ENCODE measurements at regions not wholly inside any gene's neighbourhood (a gene's known extent, or its start where the extent isn't known, plus 50 kb on each side); places are given as distances from the start of the nearest gene placed in this dataset.

GRCh38 chr19:33963514-33963913, 166.8 kb downstream of the KCTD15 start:
- no peak for DNase-seq (ENCODE audit: low read depth in 1 of 2, low spot score in 1 of 2)
- no peak for TF ChIP-seq JUND (IDR thresholded peaks at IDR 0.05; ENCODE audit: low read depth)
- in situ Hi-C loops (cut with HindIII; ENCODE audit: low pct_unique_long_range_greater_than_20kb, low sequenced_read_pairs), result no loop called here

- DNase-seq (ENCODE audit: low read depth in 1 of 2, low spot score in 1 of 2), result no peak
- in situ Hi-C loops (cut with HindIII; ENCODE audit: low pct_unique_long_range_greater_than_20kb, low sequenced_read_pairs), result no loop called here
- no peak for TF ChIP-seq JUND (IDR thresholded peaks at IDR 0.05; ENCODE audit: low read depth)
Measured at GRCh38 chr19:33971073-33971472, 174.4 kb downstream of the KCTD15 start.

GRCh38 chr19:33977756-33978685, 181.4 kb downstream of the KCTD15 start:
- DNase-seq (ENCODE audit: low read depth in 1 of 2, low spot score in 1 of 2), result no peak
- TF ChIP-seq JUND (IDR thresholded peaks at IDR 0.05; ENCODE audit: low read depth), result no peak
- in situ Hi-C loops (cut with HindIII; ENCODE audit: low pct_unique_long_range_greater_than_20kb, low sequenced_read_pairs), result no loop called here

- no peak for TF ChIP-seq JUND (IDR thresholded peaks at IDR 0.05; ENCODE audit: low read depth)
- in situ Hi-C loops (cut with HindIII; ENCODE audit: low pct_unique_long_range_greater_than_20kb, low sequenced_read_pairs), result no loop called here
- DNase-seq (ENCODE audit: low read depth in 1 of 2, low spot score in 1 of 2), result no peak
Measured at GRCh38 chr19:33982706-33983105, 186.0 kb downstream of the KCTD15 start.

- in situ Hi-C loops (cut with HindIII; ENCODE audit: low pct_unique_long_range_greater_than_20kb, low sequenced_read_pairs), result no loop called here
- no peak for TF ChIP-seq JUND (IDR thresholded peaks at IDR 0.05; ENCODE audit: low read depth)
- no peak for DNase-seq (ENCODE audit: low read depth in 1 of 2, low spot score in 1 of 2)
Measured at GRCh38 chr19:33988601-33989000, 183.7 kb upstream of the LSM14A start.

- in situ Hi-C loops (cut with HindIII; ENCODE audit: low pct_unique_long_range_greater_than_20kb, low sequenced_read_pairs), result no loop called here
Measured at GRCh38 chr19:33997690-33998089, 174.6 kb upstream of the LSM14A start.

GRCh38 chr19:33998302-33998701, 174.0 kb upstream of the LSM14A start:
- in situ Hi-C loops (cut with HindIII; ENCODE audit: low pct_unique_long_range_greater_than_20kb, low sequenced_read_pairs), result no loop called here

More at GRCh38 chr19:33997690-33998089, 174.6 kb upstream of the LSM14A start:
- TF ChIP-seq JUND (IDR thresholded peaks at IDR 0.05; ENCODE audit: low read depth), result no peak
- no peak for DNase-seq (ENCODE audit: low read depth in 1 of 2, low spot score in 1 of 2)

GRCh38 chr19:33998739-33999345, 173.5 kb upstream of the LSM14A start:
- in situ Hi-C loops (cut with HindIII; ENCODE audit: low pct_unique_long_range_greater_than_20kb, low sequenced_read_pairs), result no loop called here
- no peak for DNase-seq (ENCODE audit: low read depth in 1 of 2, low spot score in 1 of 2)
- no peak for TF ChIP-seq JUND (IDR thresholded peaks at IDR 0.05; ENCODE audit: low read depth)

More at GRCh38 chr19:33998302-33998701, 174.0 kb upstream of the LSM14A start:
- no peak for TF ChIP-seq JUND (IDR thresholded peaks at IDR 0.05; ENCODE audit: low read depth)
- DNase-seq (ENCODE audit: low read depth in 1 of 2, low spot score in 1 of 2), result peak in 1 of 2 experiments; percentile 12

GRCh38 chr19:34017024-34017423, 155.3 kb upstream of the LSM14A start:
- DNase-seq (ENCODE audit: low read depth in 1 of 2, low spot score in 1 of 2), result peak in 1 of 2 experiments; percentile 28
- TF ChIP-seq JUND (IDR thresholded peaks at IDR 0.05; ENCODE audit: low read depth), result no peak
- in situ Hi-C loops (cut with HindIII; ENCODE audit: low pct_unique_long_range_greater_than_20kb, low sequenced_read_pairs), result no loop called here

- no peak for TF ChIP-seq JUND (IDR thresholded peaks at IDR 0.05; ENCODE audit: low read depth)
- in situ Hi-C loops (cut with HindIII; ENCODE audit: low pct_unique_long_range_greater_than_20kb, low sequenced_read_pairs), result no loop called here
Measured at GRCh38 chr19:34017601-34018000, 154.7 kb upstream of the LSM14A start.

GRCh38 chr19:34018546-34018945, 153.8 kb upstream of the LSM14A start:
- in situ Hi-C loops (cut with HindIII; ENCODE audit: low pct_unique_long_range_greater_than_20kb, low sequenced_read_pairs), result no loop called here
- DNase-seq (ENCODE audit: low read depth in 1 of 2, low spot score in 1 of 2), result no peak
- no peak for TF ChIP-seq JUND (IDR thresholded peaks at IDR 0.05; ENCODE audit: low read depth)

More at GRCh38 chr19:34017601-34018000, 154.7 kb upstream of the LSM14A start:
- DNase-seq (ENCODE audit: low read depth in 1 of 2, low spot score in 1 of 2), result no peak

- TF ChIP-seq JUND (IDR thresholded peaks at IDR 0.05; ENCODE audit: low read depth), result no peak
Measured at GRCh38 chr19:34023381-34023780, 148.9 kb upstream of the LSM14A start.

GRCh38 chr19:34033880-34034279, 138.4 kb upstream of the LSM14A start:
- in situ Hi-C loops (cut with HindIII; ENCODE audit: low pct_unique_long_range_greater_than_20kb, low sequenced_read_pairs), result no loop called here
- no peak for TF ChIP-seq JUND (IDR thresholded peaks at IDR 0.05; ENCODE audit: low read depth)

More at GRCh38 chr19:34023381-34023780, 148.9 kb upstream of the LSM14A start:
- no peak for DNase-seq (ENCODE audit: low read depth in 1 of 2, low spot score in 1 of 2)
- in situ Hi-C loops (cut with HindIII; ENCODE audit: low pct_unique_long_range_greater_than_20kb, low sequenced_read_pairs), result no loop called here

More at GRCh38 chr19:34033880-34034279, 138.4 kb upstream of the LSM14A start:
- DNase-seq (ENCODE audit: low read depth in 1 of 2, low spot score in 1 of 2), result no peak
